GM19099 (cell line): ENCODE measurements at regions not wholly inside any gene's neighbourhood (a gene's known extent, or its start where the extent isn't known, plus 50 kb on each side); places are given as distances from the start of the nearest gene placed in this dataset.

ENCODE experiments used
- POLR2A ChIP-seq: IDR thresholded peaks from 3 replicates; pipeline ENCODE4 v1.6.1; 2011; ENCODE audit warnings: low read depth; ENCODE audit not compliant: insufficient read length; ENCODE audit errors: extremely low read depth

- TF ChIP-seq POLR2A: no peak
Measured at GRCh38 chr6:26241033-26241895, 123.7 kb upstream of the BTN3A2 start.

GRCh38 chr6:26243132-26243531, 121.9 kb upstream of the BTN3A2 start:
- TF ChIP-seq POLR2A: no peak

- no peak for TF ChIP-seq POLR2A
Measured at GRCh38 chr6:26243752-26244151, 121.2 kb upstream of the BTN3A2 start.

GRCh38 chr6:26246058-26246457, 118.9 kb upstream of the BTN3A2 start:
- no peak for TF ChIP-seq POLR2A

- TF ChIP-seq POLR2A: no peak
Measured at GRCh38 chr6:26246553-26246952, 118.4 kb upstream of the BTN3A2 start.

GRCh38 chr6:26249707-26249956, 115.4 kb upstream of the BTN3A2 start:
- peak; percentile 69 for TF ChIP-seq POLR2A

GRCh38 chr6:26249957-26250697, 114.9 kb upstream of the BTN3A2 start:
- peak; percentile 99 for TF ChIP-seq POLR2A

GRCh38 chr6:26250698-26251044, 114.3 kb upstream of the BTN3A2 start:
- TF ChIP-seq POLR2A: no peak

- TF ChIP-seq POLR2A: peak; percentile 99
Measured at GRCh38 chr6:26251354-26252076, 113.5 kb upstream of the BTN3A2 start.

GRCh38 chr6:26252077-26252472, 112.9 kb upstream of the BTN3A2 start:
- TF ChIP-seq POLR2A: no peak

GRCh38 chr6:26254724-26255123, 110.3 kb upstream of the BTN3A2 start:
- TF ChIP-seq POLR2A: no peak

GRCh38 chr6:26257272-26257671, 107.7 kb upstream of the BTN3A2 start:
- TF ChIP-seq POLR2A: no peak

GRCh38 chr6:26258212-26258977, 106.6 kb upstream of the BTN3A2 start:
- no peak for TF ChIP-seq POLR2A

GRCh38 chr6:26260110-26260637, 104.8 kb upstream of the BTN3A2 start:
- TF ChIP-seq POLR2A: no peak
